ENCODE measurements at regions not wholly inside any gene's neighbourhood (a gene's known extent, or its start where the extent isn't known, plus 50 kb on each side); places are given as distances from the start of the nearest gene placed in this dataset.

DNA sequence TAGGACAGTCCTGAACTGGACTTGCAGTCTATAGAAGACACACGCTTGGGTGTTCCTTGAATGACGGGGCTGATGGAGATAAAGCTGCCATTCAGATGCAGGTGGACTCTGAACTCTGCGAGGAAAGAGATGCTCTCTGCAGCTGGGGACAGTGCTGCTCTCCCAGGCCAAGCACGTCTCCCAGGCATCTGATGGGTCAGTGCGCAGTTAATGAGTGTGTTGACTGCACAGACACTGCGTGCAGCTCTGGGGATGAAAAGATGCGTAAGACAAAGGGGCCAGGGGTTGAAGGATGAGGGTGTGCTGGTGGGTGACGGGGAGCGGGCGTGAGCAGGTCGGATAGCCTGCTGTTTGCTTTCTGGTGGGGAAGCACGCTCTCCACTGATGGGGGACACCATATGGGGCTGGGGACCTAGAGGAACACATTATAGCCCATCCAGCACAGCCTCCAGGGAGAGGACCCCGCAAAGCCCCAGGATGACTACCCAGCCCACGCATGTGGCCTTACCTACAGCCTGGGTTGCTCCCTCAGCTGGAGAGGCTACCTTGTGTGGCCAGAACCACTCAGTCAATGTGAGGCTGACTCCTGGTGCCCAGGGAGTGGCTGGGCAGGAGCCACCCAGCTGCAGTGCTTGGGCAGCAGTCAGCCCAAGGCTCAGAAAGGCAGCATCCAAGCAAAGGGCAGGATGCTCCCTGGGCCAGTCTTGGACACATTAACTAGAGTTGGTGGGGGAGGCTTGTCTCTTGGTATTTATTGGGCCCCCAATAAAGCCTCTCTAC lies 246.3 kb downstream of the RBFOX3 start:
- no peak for TF ChIP-seq POLR2A (IDR thresholded peaks at IDR 0.05)
- TF ChIP-seq, protein P1, sequence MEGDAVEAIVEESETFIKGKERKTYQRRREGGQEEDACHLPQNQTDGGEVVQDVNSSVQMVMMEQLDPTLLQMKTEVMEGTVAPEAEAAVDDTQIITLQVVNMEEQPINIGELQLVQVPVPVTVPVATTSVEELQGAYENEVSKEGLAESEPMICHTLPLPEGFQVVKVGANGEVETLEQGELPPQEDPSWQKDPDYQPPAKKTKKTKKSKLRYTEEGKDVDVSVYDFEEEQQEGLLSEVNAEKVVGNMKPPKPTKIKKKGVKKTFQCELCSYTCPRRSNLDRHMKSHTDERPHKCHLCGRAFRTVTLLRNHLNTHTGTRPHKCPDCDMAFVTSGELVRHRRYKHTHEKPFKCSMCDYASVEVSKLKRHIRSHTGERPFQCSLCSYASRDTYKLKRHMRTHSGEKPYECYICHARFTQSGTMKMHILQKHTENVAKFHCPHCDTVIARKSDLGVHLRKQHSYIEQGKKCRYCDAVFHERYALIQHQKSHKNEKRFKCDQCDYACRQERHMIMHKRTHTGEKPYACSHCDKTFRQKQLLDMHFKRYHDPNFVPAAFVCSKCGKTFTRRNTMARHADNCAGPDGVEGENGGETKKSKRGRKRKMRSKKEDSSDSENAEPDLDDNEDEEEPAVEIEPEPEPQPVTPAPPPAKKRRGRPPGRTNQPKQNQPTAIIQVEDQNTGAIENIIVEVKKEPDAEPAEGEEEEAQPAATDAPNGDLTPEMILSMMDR (IDR thresholded peaks at IDR 0.05) = no peak

GRCh38 chr17:79363552-79364275 lies 247.1 kb downstream of the RBFOX3 start:
- intact Hi-C loops (cut with DNase I; ENCODE audit: low total_unique reads) = no loop called here
- DNase-seq (ENCODE audit: low spot score in 2 of 2) = no peak
- no peak overlapping the region for H3K4me3 ChIP-seq (ENCODE audit: low read depth, poor library complexity, severe bottlenecking)
- TF ChIP-seq, protein P1 (IDR thresholded peaks at IDR 0.05) = no peak
- TF ChIP-seq POLR2A (IDR thresholded peaks at IDR 0.05) = no peak
- WGBS, 2 donors = 74% methylated on average over 16 of the region's 16 CpGs

More for the DNA sequence above, 246.3 kb downstream of the RBFOX3 start:
- WGBS, 2 donors = 77 to 81% methylated on average over 14 of the region's 14 CpGs
- DNase-seq (ENCODE audit: low spot score in 2 of 2) = no peak
- H3K4me3 ChIP-seq (ENCODE audit: low read depth, poor library complexity, severe bottlenecking) = no peak overlapping the region
- intact Hi-C loops (cut with DNase I; ENCODE audit: low total_unique reads) = no loop called here

DNA sequence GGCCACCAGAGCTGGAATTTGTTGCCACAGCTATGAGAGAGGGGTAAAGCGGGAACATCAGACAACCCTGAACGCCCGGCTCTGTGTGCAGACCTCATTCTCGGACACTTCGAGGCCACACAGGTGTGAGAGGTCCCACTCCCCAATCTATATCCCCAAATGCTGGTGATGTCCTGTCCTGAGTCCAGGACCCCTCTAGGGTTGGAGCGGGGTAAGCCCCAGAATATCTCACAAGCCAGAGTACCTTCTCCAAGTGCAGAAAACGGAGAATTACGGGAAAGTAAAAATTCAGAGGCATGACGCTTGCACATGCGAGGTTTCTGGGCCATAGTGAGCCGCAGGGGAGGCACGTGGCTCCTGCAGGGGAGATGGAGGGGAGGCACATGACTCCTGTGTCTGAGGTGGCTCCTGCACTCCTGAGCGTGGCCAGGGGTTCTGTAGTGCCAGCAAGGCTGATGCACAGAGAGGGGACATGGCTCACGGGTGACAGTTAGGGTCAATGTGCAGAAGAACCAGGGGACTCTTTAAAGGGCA lies 248.0 kb downstream of the RBFOX3 start:
- TF ChIP-seq, protein P1 (IDR thresholded peaks at IDR 0.05) = no peak
- TF ChIP-seq POLR2A (IDR thresholded peaks at IDR 0.05) = no peak
- DNase-seq (ENCODE audit: low spot score in 2 of 2) = no peak
- H3K4me3 ChIP-seq (ENCODE audit: low read depth, poor library complexity, severe bottlenecking) = no peak overlapping the region
- WGBS, 2 donors = 81 to 87% methylated on average over 14 of the region's 14 CpGs
- intact Hi-C loops (cut with DNase I; ENCODE audit: low total_unique reads) = no loop called here

DNA sequence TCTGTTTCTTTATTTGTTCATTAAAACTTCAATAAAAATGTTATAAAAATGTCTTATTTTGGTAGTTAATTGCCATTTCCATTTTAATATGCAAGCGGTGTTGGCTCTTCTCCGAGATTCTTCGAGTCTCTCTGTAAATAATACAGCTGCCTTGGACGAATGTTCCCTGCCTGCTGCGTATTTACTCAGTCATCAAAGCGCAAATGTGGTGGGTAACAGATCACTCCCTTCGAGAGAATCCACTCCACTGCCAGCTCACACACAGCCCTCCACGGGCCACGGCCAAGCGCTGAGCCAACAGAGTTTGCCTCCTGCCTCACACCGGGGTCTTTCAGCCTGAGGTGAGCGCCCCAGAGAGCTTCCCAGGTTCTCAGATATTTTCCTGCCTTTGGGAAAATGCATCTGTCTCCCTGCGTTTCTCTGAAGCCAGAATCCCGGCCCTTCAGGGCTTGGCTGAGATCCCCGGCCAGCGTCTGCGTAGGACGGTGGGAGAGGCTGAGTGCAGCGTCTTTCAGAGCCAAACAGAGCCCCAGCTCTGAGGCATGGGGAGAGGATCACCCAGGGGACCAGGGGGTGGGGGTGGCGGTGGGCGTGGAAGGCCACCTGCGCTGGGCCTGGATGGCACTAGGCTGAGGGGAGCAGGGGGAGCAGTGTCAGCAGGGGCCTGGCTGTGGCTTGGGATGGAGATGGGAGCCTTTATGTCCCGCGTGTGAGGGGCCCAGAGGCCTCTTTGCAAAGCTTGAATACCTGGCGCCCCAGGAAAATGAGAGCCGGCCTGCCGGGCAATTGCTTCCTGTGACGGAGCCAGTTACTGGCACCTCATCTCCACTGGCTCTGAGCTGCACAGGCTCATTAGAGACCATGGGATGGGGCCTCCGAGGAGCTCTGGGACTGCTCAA lies 248.7 kb downstream of the RBFOX3 start:
- TF ChIP-seq POLR2A (IDR thresholded peaks at IDR 0.05) = no peak
- TF ChIP-seq, protein P1 (IDR thresholded peaks at IDR 0.05) = no peak
- no peak for DNase-seq (ENCODE audit: low spot score in 2 of 2)
- 27 to 29% methylated on average over 22 to 28 of the region's 29 CpGs for WGBS, 2 donors
- intact Hi-C loops (cut with DNase I; ENCODE audit: low total_unique reads) = no loop called here
- H3K4me3 ChIP-seq (ENCODE audit: low read depth, poor library complexity, severe bottlenecking) = no peak overlapping the region

GRCh38 chr17:79361221-79361734 lies 249.6 kb downstream of the RBFOX3 start:
- WGBS, 2 donors = 60 to 67% methylated on average over 12 of the region's 12 CpGs
- no peak for DNase-seq (ENCODE audit: low spot score in 2 of 2)
- intact Hi-C loops (cut with DNase I; ENCODE audit: low total_unique reads) = no loop called here
- no peak for TF ChIP-seq POLR2A (IDR thresholded peaks at IDR 0.05)
- TF ChIP-seq, protein P1 (IDR thresholded peaks at IDR 0.05) = no peak
- no peak overlapping the region for H3K4me3 ChIP-seq (ENCODE audit: low read depth, poor library complexity, severe bottlenecking)
